ENCODE measurements at regions not wholly inside any gene's neighbourhood (a gene's known extent, or its start where the extent isn't known, plus 50 kb on each side); places are given as distances from the start of the nearest gene placed in this dataset.

GRCh38 chr2:204207866-204208265, 271.3 kb downstream of the ICOS start:
- no peak for TF ChIP-seq CTCF (IDR thresholded peaks at IDR 0.05)
- TF ChIP-seq POLR2A (IDR thresholded peaks at IDR 0.05; ENCODE audit: low read depth): no peak

Measured in esophagus muscularis mucosa (tissue), 3 donors.